HG03280 (cell line): ENCODE measurements at regions not wholly inside any gene's neighbourhood (a gene's known extent, or its start where the extent isn't known, plus 50 kb on each side); places are given as distances from the start of the nearest gene placed in this dataset.
"Not testable (repeated sequence)": the region's sequence is repeated elsewhere in the genome, so short reads cannot be mapped to it uniquely, and the experiment has no call there.

Source experiments
- ATAC-seq: cut with Tn5 transposase; IDR thresholded peaks from one replicate; pipeline ENCODE4 v1.9.1; 2021; ENCODE audit warnings: mild to moderate bottlenecking, moderate library complexity; ENCODE audit not compliant: unreplicated experiment

- ATAC-seq = no peak
Measured at GRCh38 chr1:184823080-184823479, 68.4 kb upstream of the EDEM3 start.

- ATAC-seq = no peak
Measured at GRCh38 chr1:184822267-184822666, 67.6 kb upstream of the EDEM3 start.

GRCh38 chr1:184821658-184822057, 67.0 kb upstream of the EDEM3 start:
- no peak for ATAC-seq

- ATAC-seq = no peak
Measured at GRCh38 chr1:184820956-184821355, 66.3 kb upstream of the EDEM3 start.

GRCh38 chr1:184820218-184820750, 65.6 kb upstream of the EDEM3 start:
- no peak for ATAC-seq

GRCh38 chr1:184818646-184819045, 64.0 kb upstream of the EDEM3 start:
- ATAC-seq = no peak

GRCh38 chr1:184817003-184817402, 62.3 kb upstream of the EDEM3 start:
- ATAC-seq = not testable (repeated sequence)

- no peak for ATAC-seq
Measured at GRCh38 chr1:184813528-184814089, 59.0 kb upstream of the EDEM3 start.

- ATAC-seq = no peak
Measured at GRCh38 chr1:184811439-184812111, 56.9 kb upstream of the EDEM3 start.

- no peak for ATAC-seq
Measured at GRCh38 chr1:184810735-184811343, 56.2 kb upstream of the EDEM3 start.

GRCh38 chr1:184806296-184806721, 51.7 kb upstream of the EDEM3 start:
- no peak for ATAC-seq

- ATAC-seq = peak; percentile 91
Measured at GRCh38 chr1:184805667-184806295, 51.1 kb upstream of the EDEM3 start.
